ENCODE measurements at regions not wholly inside any gene's neighbourhood (a gene's known extent, or its start where the extent isn't known, plus 50 kb on each side); places are given as distances from the start of the nearest gene placed in this dataset.

DNA sequence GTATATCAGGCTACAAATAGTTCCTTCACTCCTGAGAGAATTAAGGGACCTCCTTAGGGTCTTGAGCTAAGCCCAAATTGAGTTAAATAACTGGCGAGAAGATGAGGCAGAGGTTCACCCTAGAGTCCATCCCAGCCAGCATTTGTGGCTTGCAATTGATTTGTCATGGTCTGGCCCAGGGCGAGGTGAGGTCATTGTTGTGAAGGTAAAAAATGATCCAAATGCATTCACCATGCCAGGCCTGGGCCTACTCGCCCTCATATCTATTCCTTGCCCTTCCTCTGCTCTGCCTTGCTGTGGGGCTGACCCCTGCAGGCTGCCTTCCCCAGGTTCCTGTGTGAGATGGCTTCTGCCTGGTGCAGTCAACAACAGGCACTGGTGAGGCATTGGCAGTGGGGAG, 207.2 kb downstream of the ZNF365 start:
- intact Hi-C loops (cut with DNase I): no loop called here
- no peak overlapping the region for H3K27ac ChIP-seq
- H3K27me3 ChIP-seq (ENCODE audit: low read depth): no peaks in the 10 kb centered on the region
- no peak for TF ChIP-seq CTCF (IDR thresholded peaks at IDR 0.05)
- H3K36me3 ChIP-seq: no peaks in the 10 kb centered on the region
- no peak overlapping the region for H3K4me3 ChIP-seq
- H3K4me1 ChIP-seq: peaks cover 10% of the 10 kb centered on the region
- no peak for ATAC-seq
- H3K9me3 ChIP-seq: no peaks in the 10 kb centered on the region
- no peak for DNase-seq

DNA sequence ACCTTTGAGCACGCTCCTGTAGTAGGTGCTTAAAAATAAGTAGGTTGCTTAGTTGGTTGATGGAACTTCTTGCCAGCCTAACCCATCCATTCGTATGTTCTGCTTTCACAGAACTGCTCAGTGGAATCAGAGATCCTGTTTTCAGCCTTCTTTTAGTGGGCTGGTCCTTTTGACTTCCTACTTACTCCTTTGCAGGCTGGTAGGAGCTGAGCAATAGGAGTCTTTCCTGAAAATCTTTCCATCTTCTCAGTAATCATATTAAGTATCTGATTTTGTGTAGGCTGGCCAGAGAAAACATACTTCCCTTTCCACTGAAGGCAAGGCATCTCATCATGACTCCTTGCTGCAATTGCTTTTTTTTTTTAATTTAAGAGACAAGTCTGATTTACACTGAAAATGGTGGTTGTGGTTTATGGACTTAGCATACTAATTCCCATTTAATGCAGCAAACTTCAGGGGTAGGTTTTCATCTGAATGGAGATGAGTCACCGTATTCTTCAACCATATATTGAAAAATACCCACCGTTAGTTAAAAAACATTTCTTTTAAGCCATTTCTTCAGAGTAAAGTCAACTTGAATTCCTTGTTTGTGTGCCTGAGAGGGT, 208.0 kb downstream of the ZNF365 start:
- DNase-seq (no peak), ATAC-seq (no peak)
- Histone ChIP-seq H3K27me3 (ENCODE audit: low read depth) (no peaks in the 10 kb centered on the region), H3K4me3 (no peak overlapping the region), H3K27ac (peak overlapping the region; percentile 46), H3K9me3 (no peaks in the 10 kb centered on the region), H3K4me1 (peaks cover 10% of the 10 kb centered on the region), H3K36me3 (no peaks in the 10 kb centered on the region)
- TF ChIP-seq CTCF (IDR thresholded peaks at IDR 0.05): no peak
- intact Hi-C loops (cut with DNase I): no loop called here

DNA sequence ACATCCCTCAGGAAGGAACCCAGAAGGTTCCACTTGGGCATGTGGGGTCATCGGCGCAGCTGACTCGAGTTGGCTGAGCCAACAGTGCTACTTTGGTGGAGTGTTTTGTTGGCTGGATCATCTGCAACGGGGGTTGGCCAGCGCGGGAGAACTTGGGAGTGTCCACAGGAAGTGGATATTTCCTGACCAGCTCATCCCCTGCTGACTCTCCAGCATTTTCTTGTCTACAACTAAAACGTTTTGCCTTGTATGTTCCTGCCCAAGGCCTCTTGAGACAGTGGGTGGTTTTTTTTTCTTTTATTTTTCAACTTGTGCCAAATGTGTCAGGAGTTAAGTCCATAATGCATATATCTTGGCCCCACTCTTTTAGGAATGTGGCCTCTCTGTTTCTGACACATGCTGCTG, 208.6 kb downstream of the ZNF365 start:
- DNase-seq (peak; percentile 48), ATAC-seq (peak; percentile 48 to 57)
- Histone ChIP-seq H3K27me3 (ENCODE audit: low read depth) (no peaks in the 10 kb centered on the region), H3K4me1 (peaks cover 10% of the 10 kb centered on the region), H3K9me3 (no peaks in the 10 kb centered on the region), H3K27ac (peak overlapping the region; percentile 46), H3K4me3 (no peak overlapping the region), H3K36me3 (no peaks in the 10 kb centered on the region)
- TF ChIP-seq CTCF (IDR thresholded peaks at IDR 0.05): no peak
- intact Hi-C loops (cut with DNase I): no loop called here

DNA sequence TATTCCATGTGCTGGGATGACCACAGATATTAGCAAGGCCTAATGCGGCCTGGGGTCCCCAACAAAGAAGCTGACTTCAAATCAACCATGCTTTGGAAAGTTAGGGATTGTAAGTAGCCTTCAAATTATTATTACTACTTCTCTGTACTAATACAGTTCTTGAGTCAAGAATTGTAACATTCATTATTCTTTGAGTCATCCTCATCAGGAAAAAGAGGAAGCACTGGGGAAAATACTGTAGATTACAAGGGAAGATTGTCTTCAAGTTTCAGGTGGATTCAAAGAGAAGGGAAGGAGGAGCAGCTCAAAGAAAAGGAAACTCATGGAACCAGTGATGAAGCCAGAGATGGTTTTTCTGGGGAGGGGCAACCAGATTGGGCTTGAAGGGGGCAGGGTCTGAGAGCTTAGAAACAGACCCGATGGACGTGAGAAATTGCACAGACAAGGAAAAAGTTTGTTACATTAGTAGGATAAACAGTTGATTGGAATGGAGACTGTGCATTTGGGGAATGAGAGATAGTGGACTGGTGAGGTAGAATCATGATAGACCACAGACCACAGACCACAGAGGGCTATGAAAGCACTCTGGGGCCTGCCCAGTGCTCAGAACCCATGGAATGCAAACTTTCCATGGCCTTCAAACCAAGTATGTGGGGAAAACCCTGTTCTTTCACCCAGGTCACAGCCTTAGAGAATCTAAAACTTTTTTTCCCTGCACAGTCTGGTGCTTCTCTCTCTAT, 209.9 kb downstream of the ZNF365 start:
- TF ChIP-seq CTCF (IDR thresholded peaks at IDR 0.05): no peak
- intact Hi-C loops (cut with DNase I): no loop called here
- H3K27ac ChIP-seq: peak overlapping the region; percentile 46

GRCh38 chr10:62584731-62585130, 210.6 kb downstream of the ZNF365 start:
- Histone ChIP-seq H3K4me3 (no peak overlapping the region), H3K27me3 (ENCODE audit: low read depth) (no peaks in the 10 kb centered on the region), H3K9me3 (no peaks in the 10 kb centered on the region), H3K27ac (no peak overlapping the region), H3K4me1 (peaks cover 10% of the 10 kb centered on the region), H3K36me3 (no peaks in the 10 kb centered on the region)
- no peak for ATAC-seq
- intact Hi-C loops (cut with DNase I): no loop called here
- TF ChIP-seq CTCF (IDR thresholded peaks at IDR 0.05): no peak
- no peak for DNase-seq

More for the DNA sequence above, 209.9 kb downstream of the ZNF365 start:
- Histone ChIP-seq H3K36me3 (no peaks in the 10 kb centered on the region), H3K9me3 (no peaks in the 10 kb centered on the region), H3K27me3 (ENCODE audit: low read depth) (no peaks in the 10 kb centered on the region), H3K4me1 (peaks cover 10% of the 10 kb centered on the region), H3K4me3 (no peak overlapping the region)
- ATAC-seq: no peak
- no peak for DNase-seq
